ENCODE measurements at regions not wholly inside any gene's neighbourhood (a gene's known extent, or its start where the extent isn't known, plus 50 kb on each side); places are given as distances from the start of the nearest gene placed in this dataset.

GRCh38 chr4:137635601-137636000, 103.3 kb upstream of the PCDH18 start:
- TF ChIP-seq EZH2 (IDR thresholded peaks at IDR 0.05; ENCODE audit: insufficient read depth, poor library complexity, severe bottlenecking): no peak
- TF ChIP-seq EZH2phosphoT487 (IDR thresholded peaks at IDR 0.05; ENCODE audit: insufficient read depth, low read depth): no peak

Data from GM23248 (cell line).